GM21786 (cell line): ENCODE measurements at regions not wholly inside any gene's neighbourhood (a gene's known extent, or its start where the extent isn't known, plus 50 kb on each side); places are given as distances from the start of the nearest gene placed in this dataset.
"Not testable (repeated sequence)": the region's sequence is repeated elsewhere in the genome, so short reads cannot be mapped to it uniquely, and the experiment has no call there.

Experiments used
- ATAC-seq: cut with Tn5 transposase; IDR thresholded peaks from one replicate; pipeline ENCODE4 v1.9.1; 2021; ENCODE audit not compliant: unreplicated experiment

DNA sequence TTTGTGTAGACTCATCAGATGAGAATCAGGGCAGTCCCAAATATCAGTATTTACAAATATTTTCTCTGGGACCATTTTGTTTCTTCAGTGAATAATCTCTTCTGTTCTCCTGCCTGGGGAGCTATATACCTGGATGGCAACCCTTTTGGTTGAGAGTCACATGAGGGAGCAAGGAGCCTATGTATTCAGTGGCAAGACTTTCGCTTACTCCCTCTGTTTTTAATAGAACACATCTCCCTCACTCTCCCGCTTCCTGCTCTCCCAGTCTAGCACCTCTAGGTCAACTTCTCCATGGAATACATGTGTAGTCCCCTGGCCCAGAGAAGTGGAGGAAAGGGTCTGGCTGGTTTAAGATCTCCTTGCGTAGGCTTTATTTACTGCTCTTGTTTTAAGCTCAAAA, 600.3 kb downstream of the CCDC85A start:
- no peak for ATAC-seq

DNA sequence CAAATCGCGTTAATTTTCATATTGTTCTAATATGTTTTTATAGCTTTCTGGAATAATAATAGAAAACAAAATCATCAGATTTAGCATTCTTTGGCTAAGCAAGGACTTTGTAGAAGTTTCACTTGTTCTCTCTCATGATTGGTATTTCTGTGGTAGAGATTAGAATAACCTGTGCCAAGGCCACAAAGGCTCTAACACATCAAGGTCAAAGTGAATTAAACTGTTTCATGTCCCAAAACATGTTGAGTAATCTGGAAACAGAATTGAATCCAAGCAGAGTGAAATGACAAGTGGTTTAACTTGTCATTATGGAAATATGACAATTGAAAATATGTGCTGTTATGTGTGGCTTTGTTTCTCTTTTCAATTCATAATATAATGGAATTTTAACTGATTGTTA, 617.4 kb downstream of the CCDC85A start:
- no peak for ATAC-seq

DNA sequence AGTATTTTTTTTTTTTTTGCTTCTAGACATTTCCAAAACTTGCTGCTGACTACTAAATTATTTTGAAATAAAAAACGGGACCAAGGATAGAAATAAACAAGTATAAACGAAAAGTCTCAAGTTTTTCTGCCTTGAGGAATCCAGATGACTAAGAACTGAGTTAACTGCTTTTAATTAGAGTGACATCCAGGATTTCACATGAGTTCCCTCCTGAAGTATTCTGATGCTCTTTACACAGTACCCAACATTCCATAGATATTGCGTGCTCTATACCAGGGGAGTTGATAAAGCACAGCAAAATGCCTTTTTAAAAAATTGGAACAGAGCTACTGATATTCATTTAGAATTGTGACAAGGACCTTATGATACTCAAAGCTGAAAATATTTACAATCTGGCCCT, 618.0 kb downstream of the CCDC85A start:
- no peak for ATAC-seq

DNA sequence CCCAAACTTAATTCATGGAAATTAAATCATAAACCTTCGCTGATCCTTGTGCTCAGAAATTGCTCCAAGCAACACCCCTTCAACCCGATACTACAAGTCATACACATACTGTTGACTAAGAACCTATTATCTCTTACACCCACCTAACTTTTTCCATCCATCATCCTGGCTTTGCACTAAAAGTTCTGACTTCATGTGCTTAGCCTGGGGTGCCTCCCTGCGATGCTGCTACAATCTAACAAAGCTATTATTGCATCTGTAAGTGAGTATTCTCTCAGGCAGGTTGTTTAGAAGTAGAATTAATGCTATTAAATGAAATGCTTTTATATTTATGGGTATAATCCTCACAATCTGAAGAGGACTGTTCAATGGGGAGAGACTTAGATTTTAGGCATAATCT, 619.8 kb downstream of the CCDC85A start:
- no peak for ATAC-seq

DNA sequence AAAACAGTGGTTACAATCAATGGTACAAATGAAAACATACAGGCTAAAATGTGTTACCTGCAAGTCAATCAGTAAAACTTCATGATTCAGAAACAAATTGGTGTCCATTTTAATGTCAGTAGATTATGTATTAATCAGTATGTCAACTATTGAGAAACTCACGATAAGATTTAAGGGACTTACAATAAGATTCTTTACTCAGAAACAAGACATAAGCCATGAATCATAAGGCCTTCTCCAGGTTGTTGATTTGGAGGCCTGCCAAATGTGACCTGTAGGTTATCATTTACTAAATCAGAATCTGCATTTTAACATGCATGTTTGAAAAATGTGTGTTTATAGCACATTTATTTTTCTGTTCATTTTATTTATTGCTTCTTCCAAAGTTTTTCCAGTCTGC, 623.1 kb downstream of the CCDC85A start:
- ATAC-seq = no peak

DNA sequence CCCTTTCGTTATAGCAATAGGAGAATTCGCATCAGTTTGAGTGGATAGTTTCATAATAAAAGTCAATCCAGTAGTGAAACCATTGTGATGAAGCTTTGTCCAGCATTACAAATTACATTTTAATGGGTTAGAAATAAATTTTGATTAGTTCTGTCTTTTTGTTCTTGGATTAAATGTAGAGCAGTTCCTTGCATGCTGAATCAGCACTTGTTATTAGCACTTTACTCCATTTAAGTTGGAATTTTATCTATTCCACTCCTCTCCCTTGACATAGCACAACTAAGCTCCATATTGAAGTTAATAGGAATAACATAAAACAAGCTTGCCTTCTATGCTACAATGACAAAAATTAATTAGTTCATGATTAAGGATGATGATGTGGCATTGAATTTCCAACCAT, 624.1 kb downstream of the CCDC85A start:
- no peak for ATAC-seq

DNA sequence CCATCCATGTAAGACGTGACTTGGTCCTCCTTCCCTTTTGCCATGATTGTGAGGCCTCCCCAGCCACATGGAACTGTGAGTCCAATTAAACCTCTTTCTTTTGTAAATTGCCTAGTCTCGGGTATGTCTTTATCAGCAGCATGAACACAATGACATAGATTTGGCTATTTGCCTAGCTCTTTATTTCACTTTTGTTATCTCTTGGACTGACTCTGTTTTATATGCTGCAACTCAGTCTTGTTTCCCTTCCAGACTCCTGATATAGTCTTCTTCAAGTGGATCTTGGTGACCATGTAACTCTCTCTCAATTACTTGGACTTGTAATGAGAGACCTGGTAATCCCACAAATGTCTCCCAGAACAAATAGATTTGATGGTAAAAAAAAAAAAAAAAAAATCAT, 627.6 kb downstream of the CCDC85A start:
- ATAC-seq = no peak

DNA sequence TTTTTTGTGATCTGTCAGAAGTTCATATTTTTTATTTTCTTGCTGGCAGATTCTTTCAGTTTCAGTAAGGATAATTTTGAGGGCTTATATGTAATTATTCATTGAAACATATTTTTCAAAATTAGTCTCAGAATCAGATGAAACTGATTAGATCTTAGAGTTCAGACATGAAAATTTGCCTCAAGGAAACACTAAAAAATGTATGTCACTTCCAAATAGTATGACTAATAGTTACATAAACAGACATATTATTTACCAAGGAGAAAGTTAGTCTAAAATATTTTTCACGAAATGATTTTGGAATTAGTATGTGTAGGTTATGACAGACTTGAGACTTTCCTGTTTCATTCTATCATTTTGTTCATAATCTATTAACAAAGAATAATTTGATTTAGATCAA, 628.6 kb downstream of the CCDC85A start:
- ATAC-seq = no peak

DNA sequence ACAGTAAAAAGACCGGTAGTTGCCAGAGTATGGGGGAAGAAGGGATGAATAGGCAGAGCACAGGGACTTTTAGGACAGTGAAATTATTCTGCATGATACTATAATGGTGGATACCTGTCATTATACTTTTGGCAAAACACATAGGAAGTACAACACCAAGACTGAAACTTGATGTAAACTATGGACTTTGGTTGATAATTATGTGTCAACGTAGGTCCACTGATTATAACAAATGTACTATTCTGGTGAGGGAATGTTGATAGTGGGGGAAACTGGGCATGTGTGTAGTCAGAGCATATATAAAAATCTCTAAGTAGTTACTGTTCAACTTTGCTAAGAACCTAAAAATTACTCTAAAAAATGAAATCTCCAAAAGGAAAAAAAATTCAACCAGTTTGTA, 629.7 kb downstream of the CCDC85A start:
- no peak for ATAC-seq

DNA sequence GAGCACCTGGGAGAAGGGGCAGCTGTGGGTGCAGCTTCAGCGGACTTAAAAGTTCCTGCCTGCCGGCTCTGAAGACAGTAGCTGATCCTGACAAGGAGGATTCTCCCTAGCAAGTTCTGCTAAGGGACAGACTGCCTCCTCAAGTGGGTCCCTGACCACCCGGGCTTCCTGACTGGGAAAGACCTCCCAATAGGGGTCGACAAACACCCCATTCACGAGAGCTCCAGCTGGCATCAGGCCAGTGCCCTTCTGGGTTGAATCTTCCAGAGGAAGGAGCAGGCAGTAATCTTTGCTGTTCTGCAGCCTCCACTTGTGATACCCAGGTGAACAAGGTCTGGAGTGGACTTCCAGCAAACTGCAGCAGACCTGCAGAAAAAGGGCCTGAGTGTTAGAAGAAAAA, 632.9 kb downstream of the CCDC85A start:
- ATAC-seq = no peak

DNA sequence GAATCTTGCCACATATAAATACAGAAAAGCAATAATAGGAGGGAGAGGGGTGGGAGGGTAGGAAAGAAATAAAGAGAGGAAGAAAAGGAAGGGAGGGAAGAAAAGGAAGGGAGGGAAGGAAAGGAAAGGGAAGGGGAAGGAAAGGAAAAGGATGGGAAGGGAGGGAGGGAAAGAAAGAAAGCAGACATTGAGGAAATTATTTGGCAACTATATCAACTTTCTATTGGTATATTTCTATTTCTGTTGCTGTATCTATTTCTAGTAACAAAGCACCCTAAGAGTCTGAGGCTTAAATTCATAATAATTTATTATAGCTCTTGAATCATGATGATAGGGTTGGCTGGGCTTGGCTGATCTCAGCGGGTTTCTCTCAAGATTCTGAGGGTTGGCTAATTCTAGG, 648.0 kb downstream of the CCDC85A start:
- ATAC-seq = no peak

DNA sequence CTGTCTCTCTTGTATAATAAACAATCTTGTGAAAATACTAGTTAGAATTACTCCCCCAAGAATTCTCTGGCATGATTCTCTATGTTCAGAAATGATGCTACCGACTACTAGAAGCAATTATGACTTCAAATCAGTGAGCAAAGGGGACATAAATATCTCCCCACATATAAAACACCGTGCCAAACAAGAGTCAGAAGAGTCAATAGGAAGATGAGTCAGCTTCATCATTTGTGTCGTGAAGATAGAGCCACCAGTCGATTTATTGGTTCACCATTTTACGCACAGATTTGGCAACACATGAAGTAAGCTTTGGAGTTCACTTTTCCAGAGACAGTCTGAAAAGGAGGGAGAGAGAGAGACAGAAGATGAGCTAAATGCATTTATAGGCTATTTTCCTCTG, 650.9 kb downstream of the CCDC85A start:
- no peak for ATAC-seq

DNA sequence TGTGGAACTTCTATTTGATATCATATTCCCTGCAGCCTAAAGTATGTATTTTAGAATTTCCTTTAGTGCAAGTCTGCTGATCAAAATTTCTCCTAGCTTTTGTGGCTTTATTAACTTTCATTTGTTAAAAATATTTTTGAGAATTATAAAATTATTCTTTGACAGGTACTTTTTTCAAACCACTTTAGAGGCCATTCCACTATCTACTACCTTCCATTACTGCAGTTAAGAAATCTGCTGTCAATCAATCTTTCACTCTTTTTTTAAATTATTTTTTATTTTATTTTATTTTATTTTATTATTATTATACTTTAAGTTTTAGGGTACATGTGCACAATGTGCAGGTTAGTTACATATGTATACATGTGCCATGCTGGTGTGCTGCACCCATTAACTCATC, 656.2 kb downstream of the CCDC85A start:
- not testable (repeated sequence) for ATAC-seq

DNA sequence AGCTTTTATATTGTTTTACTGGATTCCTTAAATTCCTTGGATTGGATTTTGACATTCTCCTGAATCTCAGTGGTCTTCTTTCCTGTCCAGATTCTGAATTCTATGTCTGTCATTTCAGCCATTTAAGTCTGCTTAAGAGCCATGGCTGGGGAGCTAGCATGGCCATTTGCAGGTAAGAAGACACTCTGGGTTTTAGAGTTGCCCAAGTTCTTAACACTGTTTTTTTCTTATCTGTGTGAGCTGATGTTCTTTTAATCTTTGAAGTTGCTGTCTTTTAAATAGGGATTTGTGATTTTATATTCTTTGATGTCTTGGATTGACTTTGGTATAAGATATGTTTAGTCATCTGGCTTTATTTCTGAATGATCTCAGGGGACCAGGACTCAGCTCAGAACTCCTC, 677.2 kb downstream of the CCDC85A start:
- ATAC-seq = no peak

DNA sequence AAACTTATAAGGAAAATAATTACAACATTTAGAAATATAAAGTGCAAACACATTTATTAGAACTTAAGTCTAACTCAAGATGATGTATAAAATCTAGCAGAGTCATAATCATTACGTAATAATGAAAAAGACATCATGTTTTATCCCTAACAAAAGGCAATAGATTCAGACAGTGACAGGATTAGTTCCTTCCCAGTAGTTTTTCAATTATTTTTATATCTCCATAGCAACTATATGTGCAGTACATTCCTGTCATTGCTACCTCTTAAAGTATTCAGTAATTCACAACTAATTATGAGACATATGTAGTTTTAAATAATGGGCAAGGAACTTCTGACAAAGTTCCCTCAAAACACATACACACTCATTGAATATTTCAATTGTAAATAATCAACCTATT, 687.9 kb downstream of the CCDC85A start:
- ATAC-seq = no peak

DNA sequence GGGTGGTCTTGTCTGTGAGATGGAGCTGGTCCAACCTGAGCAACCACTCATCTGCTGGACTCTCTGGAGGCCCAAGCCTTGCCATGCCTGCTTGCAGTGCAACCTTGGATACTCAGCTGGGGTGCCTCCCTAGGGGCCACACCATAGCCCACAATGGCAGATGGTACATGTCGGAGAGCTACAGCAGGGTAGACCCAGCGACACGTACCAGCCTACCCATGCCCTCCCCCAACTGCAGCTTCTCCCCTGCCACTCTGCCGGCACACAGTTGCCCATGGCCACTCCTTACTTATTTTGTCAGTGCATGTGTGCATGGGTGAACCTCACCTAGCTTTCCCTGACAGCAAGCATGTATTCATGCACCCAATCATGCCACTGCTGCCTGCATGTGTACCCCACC, 690.9 kb downstream of the CCDC85A start:
- no peak for ATAC-seq

DNA sequence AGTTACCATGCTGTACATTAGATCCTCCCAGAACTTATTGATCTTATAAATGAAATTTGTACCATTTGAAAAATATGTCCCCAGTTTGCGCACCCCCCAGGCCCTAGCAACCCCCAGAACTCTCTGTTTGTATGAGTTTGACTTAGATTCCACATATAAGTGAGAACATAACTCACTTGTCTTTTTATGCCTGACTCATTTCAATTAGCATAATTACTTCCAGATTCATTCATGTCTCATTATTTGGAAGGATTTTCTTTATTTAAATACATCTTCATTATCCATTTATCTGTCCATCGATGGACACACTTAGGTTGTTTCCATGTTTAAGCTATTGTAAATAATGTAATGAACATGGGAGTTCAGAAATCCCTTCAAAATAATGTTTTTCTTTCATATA, 705.9 kb downstream of the CCDC85A start:
- no peak for ATAC-seq

DNA sequence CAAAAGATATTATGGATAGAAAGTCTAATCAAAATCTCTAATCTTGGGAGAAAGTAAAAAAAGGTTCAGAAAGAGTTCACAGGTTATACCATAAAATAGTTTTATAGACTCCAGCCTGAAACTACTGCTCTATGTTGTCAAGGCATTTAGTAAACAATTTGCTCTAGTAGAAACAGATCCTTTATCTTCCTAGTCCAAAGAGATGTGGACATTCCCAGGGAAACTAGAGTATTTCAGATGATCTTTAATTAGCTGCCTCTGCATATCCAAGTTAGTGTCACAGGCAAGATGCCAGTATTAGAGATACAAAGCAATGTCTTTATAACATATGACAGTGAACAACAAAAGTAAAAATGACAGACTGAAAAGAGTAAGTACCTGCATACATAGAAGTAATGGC, 708.6 kb downstream of the CCDC85A start:
- ATAC-seq = no peak

DNA sequence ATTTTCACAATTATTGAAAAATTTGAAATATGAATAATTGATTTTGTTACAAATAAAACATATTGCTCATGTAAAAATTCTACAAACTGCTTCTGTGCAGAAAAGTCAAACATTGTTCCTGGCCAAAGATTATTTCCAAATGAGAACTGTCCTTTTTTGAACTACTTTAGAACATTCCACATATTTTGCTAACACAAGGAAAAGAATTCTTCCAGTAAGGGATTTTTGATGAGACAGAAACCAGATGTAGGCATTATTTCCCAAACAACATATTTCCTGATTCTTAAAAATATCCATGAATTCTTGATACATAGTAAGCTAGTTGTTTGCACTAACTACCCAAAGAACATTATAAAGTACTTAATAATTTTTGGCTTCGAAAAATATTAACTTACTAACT, 715.2 kb downstream of the CCDC85A start:
- no peak for ATAC-seq

DNA sequence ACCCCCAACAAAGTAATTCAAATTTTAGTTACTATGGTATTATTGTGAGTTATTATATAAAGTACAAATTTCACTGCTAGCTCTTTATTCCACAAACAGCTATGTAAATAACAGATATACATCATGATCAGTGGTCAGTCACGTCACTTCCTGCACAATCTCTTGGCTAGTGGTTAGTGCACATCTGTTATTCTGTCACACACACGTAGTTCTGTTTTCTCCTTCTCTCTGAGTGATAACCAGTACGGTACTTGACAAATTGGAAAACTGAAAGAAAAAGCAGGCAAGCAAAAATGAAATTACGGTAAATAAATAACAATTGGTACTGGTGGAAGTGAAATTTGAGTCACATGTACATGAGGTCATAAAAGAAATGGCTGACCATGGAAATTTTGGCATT, 728.7 kb downstream of the CCDC85A start:
- no peak for ATAC-seq

DNA sequence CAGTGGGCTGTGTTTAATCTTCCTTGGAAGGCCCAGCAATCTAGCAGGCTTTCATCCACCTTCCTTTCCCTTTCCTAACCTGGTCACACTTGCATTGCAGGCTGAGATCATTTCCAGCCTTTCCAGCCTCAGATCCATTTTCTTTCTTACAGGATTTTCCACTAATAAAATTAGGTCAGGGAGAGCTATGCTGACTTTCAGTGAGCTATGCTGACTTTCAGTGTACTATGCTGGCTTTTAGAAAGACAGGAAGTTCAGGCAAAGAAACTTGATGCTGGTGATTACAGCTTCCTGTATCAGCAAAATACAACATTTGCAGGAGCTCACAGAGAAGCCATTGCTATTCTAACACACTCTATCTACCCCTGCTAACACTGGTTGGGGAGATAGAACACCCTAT, 735.0 kb downstream of the CCDC85A start:
- no peak for ATAC-seq

DNA sequence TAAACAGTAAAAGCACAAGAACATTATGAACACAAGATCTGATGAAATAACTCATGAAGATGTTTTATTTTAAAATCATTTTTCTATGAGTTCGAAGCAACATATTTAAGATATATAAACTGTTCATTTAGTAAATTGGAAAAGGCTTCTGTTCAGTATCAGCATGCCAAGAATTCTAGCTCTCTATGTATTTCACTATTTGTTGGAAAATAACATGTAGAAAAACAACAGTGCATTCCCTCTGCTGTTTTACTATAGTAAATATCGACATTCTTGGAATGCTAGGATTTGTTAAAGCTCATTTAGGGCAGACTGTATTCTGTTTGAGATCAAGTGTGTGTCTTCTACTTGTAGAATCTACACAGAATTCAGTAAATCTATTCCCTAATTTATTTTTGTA, 750.2 kb downstream of the CCDC85A start:
- no peak for ATAC-seq

DNA sequence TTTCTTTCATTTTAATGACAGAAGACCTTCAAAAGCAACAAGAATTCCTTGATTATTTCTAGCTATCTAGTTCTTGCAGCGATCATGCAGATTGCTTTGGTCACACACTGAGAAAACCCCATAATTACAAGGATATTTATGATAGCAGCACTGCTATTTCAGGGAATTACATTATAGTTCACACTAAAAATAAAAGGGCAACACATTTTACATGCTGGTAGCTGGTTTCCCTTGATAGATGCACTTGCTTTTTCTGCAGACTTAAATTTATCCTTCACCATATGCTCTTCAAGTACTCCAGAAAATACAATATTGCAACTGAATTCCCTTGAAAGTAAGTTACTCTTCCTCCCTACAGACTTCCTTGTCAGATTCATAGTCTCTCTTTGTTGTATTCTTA, 751.1 kb downstream of the CCDC85A start:
- no peak for ATAC-seq

DNA sequence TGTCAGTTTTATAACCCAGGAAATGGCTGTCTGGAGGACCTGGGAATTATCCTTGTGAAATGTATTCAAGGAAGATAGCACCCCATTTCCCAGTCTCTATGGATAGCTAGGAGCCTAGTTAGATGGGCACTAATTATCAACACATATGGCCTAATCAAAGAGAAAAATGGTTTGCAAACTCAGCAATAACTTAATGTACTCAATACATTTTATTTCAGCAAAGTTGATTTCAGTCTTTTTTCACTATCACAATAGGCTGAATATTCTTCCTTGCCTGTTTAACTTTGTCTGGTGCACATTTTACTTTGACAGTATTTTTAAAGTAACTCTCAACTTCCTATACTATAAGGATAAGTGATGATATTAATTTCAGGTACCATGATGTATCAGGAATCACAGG, 756.3 kb downstream of the CCDC85A start:
- no peak for ATAC-seq
